GM04504 (cell line): ENCODE measurements at regions not wholly inside any gene's neighbourhood (a gene's known extent, or its start where the extent isn't known, plus 50 kb on each side); places are given as distances from the start of the nearest gene placed in this dataset.
A peak's percentile ranks its signal among the peaks of the same experiment; 100 is the strongest.

Source experiments
- DNase-seq: peaks from one replicate; pipeline ENCODE4 v3.0.0-alpha.2; 2012; ENCODE audit warnings: low read depth

DNA sequence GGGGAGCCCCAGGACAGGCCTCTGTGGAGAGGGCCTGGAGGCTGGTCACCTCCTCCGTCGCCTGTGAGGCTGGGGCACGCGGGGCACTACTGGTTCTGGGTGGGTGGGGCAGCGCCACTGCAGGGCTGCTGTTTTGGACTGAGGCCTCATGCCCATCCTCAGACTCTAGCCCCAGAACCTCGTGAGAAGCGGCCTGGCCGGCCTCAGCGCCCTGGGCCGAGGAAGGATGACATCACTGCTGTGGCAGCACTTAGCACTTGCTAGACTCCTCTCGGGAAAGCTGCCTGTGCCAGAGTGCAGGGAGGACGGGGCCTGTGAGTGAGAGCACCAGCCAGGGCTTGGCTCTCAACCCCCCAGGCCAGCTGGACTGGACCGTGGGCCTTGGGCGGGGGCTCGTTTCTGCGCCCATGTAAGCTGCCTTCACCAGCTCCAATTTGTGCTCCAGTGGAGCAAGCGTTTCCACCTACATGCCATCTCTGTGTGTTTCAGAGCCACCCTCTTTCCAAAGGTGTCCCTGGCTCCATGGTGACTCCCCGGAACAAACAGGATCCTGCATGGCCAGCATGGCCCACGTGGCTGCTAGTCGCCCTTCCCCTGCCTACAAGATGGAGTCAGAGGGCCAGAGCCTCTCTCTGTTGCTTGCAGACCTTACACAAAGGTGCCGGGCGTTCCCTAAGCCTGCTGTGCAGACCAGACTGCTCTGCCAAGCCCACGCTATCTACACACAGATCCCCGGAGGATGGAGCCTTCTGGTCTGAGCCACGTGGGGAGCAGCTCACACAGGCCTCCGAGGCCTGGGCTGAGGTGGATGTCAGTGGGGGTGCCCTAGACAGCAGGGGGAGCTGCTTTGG is 102.9 kb downstream of the CTTN start:
- no peak for DNase-seq

DNA sequence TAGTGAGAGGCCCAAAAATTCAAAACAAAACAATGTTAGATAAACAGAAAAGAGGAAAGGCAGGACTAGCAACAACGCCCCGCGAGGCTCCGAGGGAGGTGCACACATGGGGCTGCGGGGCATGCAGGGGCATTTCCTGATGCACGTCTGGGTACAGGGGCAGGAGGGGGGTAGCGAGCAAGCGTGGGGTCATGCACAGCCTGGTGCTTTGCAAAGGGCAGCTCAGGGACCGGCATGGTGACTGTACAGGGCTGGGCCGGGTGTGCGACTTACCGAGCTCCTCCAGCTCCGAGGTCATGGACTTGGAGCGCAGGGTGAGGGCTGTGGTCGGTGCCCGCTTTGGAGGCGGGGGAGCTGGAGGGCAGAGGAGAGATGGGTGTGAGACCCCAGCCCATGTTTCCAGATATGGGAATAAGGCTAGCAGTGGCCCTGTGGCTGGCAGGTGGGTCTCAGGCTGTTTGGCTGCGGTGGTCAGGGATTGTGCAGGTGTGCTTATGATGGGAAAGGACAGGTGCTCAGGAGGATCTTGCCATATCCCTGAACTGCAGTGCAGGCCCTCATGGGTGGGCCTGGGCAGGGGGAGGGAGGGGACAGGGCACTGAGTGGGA is 103.7 kb downstream of the CTTN start:
- no peak for DNase-seq

DNA sequence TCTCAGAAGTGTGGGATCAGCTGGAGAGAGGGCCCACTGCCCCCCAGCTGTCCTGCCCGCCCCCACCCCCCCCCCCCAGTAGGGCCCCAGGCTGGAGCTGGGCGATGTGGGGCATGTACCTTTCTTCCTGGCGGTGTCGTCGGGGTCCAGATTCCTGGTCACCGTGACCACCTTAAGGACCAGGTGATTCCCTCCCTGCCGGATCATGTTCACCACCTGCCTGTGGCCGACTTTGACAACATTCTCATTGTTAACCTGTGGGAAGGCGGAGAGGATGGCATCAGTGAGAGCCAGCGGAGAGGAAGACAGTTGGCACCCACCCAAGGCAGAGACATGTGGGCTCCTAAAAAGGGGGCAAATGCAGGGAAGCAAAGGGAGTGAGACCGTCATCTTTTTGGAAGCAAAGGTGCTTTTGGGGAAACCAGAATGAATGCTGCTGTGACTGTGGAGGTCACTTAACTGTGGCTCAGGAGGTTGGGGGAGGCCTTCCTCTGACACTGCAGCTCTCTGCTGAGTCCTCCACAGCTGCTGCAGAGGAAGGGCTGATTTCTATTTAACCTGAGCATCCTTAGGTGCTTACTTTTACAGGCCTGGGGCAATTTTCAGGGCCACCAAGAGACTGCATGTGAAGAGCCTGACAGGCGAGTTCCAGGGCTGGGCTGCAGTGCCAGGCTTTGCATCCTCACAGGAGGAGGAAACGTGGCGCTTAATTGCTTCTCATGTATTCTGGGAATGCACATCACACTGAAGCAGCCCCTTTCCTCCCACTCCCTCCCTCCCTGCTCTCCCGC is 104.5 kb downstream of the CTTN start:
- DNase-seq: no peak

DNA sequence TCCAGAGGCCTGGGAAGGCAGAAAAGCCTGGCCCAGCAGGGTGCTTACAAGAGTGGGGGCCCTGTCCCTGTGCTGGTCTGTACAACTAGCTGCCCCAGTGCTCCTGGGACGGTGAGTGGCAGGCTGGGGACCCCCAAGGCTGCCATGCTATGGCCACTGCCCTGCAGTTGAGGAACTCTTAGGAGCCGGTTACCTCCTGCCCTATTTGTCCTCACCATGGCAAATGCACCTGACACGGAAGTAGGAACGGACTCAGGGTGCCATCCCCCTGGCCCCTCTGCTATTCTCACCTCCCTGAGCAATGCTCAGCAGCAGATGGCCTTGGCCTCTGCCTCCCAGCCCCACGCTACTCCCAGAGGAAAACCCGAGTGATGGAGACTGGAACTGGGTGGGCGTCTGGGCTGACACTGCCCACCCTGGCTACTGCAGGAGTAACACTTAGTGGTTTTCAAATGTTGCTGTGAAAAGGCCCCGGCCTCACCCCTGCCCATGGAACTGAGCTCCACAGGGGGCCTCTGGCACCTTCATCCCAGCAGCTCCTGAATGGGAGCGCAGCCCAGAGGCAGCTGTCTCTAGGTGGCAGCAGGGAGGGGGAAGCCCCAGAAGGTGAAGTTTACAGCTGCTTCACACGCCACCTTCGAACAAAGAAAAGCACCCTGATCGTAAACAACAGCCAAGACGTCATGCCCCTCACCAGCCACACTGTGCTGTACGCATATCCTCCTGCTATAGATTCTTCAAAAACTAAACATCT is 105.3 kb downstream of the CTTN start:
- no peak for DNase-seq

DNA sequence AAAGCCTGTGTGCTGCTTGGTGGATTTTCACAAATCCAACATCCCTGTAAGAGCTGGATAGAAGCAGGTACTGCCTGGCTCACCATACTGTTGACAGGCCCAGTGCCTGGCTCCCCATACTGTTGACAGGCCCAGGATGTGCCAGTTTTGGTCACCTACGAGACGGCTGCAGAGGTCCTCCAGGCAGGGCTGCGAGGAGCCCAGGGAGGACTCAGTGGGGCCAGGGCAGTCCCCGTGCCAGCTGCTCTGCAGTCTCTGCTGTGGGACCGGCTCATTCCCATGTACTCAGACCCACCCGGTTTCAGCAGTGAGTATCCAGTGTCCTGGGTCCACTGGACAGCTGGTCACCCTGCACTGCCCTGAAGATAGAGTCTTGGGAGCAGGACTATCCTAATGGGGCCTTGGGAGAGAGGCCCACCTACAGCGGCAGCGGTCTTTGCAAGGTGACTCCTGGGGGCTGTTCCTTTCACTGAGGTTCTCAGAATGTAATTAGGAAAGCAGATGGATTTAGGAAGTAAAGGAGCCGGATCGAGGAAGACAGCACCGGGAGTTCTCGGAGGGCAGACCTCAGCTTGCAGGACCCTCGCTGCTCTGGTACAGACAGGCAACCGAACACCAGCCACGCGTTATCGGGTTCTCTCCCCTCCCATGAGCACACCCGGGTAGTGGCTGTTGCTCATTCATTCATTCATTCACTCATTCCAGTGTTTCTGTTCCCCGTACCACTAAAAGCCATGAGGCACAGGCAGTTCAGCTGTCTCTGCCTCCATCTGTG is 106.1 kb downstream of the CTTN start:
- no peak for DNase-seq

DNA sequence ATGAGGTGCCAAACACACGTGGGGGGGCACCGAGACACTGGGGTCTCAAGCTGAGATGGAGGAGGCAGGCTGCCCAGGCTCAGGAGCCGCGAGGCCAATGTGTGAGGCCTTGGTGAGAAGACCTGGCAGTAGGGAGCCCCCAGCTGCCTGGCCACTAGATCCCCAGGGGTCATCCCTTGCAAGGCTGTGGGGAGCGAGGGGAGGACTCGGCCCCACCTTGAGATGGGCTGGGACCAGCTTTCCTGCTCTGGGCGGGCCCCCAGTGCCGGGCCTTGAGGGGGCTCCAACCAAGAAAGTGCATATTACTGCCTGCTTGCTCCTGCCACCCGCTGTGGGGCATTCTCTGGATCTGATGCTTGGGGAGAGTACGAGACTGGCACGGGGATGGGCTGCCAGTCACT is 107.0 kb downstream of the CTTN start:
- DNase-seq: no peak

DNA sequence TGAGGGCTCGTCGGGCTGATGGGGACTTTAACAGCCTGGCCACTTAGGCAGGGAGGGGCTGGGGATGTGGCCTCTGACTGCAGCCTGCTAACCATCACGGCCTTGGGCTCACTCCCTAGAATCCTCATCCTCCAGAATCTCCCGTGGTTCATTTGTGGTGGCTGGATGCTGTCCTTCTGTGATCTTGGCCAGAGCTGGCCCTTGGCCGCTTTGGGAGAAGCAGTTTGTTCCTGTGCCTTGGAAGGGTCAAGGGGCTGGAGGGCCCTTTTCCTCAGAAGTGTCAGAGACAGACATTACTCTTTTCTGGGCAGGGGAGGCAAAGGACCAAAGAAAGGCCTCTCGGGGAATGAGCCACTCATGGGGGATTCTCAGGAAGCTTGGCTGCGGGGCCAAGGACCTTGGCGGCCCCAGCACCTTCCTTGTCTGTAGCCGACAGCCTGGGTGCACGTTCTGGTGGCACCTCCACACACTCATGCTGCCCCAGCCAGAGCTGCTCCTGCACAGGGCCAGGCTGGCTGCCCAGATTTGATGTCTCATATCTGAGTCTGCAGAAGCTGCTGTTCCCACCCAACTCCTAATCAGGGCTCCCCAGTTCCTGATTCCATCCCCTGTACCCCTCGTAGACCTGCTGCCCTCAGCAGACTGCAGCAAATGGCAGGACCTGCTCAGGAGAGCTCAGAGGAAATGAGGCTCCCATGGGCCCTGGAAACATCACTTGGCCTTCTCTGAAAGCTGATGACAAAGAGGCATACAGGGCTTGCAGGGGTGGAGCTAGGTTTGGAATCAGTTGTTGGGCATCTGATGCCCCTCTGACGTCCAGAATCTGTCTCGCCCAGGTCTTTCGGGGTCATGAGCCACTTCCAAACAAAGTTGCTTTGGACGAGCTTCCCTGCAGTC is 107.7 kb downstream of the CTTN start:
- DNase-seq: no peak

DNA sequence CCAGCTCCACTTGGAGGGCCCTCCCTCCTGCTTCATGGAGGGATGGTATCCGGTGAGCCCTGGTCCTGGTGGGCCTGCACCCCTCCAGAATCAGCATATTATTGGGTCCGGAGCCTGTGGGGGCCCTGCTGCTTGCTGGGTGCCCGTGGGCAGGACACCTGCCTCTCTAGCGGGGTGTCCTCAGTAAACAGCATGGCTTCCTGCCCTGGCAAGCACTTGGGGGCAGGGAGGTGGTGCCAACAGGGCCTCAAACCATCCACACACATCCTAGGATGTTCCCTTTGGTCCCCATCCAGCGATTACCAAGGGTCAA is 108.3 kb downstream of the CTTN start:
- DNase-seq: no peak

DNA sequence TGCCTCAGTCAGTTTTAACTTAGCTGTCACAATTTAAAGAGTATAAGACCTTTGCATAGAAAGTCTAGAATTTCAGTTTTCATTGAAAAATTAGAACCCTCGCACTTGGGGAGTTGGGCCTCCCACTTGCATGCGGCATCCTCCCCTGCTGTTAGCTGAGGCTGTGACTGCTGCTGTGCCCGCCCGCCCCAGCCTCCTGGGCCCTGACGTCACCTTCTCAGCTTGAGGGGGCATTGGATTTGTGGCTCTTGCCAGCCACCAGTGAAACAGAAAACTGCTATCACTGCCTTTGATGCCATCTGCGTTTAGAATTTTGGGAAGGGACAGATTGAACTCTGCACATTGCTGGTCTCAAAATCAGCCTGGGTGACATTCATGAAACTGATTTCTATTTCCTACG is 108.7 kb downstream of the CTTN start:
- DNase-seq: no peak

DNA sequence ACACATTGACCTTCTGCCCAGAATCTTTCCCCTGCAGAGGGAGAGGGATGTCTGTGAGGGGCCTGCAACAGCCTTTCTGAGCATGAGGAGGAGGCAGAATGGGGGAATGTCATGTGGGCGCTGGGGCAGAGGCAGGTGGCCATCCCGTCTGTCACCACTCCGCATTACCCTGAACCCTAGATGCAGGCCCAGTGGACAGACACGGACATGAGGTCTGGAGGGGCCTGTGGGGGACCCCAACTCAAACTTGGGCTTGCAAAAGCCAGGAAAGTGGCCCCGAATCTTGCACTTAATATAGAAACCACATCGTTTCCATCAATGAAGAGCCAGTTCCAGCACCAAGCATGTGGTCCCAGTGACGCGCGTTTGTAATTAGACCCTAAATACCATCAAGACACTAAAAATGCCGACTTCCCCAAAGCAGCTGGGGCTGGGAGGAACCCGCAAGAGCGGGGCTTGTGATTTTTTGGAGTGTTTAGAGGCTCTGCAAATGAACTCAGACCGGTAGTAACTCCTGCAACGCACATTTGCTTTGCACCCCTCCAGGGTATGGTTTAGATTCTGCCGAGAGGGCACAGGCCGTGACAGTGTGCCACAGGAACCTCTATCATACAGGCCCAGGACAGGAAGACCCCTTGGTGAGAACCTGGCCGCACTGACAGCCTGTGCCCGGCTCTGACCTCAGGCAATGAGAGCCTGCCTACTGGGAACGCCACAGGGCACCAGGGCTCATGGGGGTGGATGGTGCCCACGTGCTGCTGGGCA is 109.3 kb downstream of the CTTN start:
- DNase-seq: no peak

DNA sequence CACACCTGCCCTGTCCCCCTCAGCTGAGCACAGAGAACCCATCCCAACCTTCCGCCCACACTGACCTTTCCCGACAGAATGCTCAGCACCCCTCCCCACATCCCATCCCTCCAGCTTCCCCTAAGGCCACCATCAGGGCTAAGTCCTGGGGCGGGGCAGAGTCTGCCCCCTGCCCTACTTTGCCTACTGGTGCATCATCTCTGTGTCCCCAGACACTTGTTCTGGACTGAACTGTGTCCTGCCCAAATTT is 109.8 kb downstream of the CTTN start:
- DNase-seq: no peak

DNA sequence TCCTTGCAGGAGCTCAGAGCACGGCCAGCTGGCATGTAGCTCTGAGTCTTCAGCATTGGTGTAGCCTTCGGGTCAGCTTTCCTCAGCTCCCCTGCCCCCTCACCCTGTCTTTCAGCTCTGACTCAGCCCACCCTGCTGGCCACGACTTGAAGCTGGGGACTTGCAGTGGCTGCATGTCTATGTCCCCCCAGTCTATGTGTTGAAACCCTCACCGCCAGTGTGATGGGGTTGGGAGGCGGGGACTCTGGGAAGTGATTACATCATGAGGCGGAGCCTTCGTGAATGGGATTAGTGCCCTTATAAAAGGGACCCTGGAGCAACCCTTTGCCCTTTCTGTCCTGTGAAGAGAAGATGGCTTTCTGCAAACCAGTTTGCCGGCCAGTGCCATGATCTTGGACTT is 111.1 kb downstream of the CTTN start:
- DNase-seq: no peak

DNA sequence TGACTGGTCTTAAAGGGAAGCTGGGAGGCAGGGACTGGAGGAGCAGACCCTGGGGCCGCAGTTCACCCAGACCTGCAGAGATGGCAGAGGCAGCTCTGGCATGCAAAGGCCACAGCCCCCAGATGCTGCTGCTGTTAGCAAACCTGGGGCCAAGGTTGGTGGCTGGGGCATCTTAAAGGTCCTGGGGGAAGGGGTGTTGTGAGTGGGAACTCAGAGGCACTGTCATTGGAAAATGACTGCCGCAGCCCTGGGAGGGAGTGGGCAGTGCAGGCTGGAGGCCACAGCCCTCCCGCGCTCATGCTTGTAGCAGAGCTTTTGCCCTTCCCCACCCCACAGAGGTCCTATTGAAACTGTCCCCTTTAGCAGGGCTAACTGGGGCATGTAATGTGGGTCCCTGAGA is 111.8 kb downstream of the CTTN start:
- no peak for DNase-seq

DNA sequence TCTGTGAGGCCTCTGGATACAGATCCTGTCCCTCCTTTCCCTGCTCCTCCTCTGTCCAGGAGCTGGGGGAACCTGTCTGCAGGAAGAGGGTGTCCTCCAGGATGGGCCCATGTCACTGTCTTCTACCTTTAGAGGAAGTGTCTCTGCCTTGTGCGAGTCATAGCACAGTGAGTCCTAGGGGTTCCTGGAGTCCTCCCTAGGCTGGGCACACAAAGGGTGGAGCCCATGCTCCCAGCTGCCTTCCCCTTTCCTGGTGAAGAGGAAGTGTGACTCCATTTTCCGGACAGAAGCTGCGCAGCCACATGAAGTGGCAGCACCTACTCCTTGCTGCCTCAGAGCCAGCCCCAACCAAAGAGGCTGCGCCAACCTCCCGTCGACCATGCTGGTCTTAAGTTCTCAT is 112.2 kb downstream of the CTTN start:
- no peak for DNase-seq

DNA sequence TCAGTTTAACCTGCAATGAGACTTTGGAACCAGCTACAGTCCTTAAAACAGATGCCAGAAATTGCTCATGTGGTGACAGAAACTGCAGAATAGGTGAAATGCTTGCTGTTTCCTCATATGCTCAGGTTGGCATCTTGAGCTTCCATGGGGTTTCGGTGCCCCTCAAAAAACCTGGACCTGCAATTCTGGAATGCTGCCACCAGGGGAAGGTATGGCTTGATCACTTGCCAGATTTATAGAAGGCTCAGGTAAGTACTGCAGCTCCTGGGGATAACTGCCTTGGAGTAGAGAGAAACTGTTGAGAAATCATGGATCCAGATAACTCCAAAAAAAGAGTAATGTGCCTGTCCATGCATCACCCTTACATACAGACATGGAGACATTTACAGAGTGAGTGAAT is 113.0 kb downstream of the CTTN start:
- no peak for DNase-seq

DNA sequence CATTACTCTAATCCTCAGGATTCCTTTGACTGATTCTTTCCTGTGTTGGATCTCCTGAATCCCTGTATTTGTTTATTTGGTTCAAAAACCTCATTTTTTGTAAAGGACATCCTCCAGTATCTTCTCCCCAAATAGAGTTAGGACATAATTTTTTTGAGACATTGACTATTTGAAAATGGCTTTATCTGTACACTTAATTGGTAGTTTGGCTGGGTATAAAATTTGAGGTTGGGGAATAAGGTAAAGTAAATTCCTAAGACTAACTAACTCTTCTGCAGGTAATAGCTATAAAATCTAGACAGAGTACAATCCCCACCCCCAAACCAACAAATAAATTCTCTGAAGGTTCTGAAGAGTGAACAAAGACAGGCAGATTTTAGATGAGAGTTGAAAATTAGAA is 114.4 kb downstream of the CTTN start:
- no peak for DNase-seq

DNA sequence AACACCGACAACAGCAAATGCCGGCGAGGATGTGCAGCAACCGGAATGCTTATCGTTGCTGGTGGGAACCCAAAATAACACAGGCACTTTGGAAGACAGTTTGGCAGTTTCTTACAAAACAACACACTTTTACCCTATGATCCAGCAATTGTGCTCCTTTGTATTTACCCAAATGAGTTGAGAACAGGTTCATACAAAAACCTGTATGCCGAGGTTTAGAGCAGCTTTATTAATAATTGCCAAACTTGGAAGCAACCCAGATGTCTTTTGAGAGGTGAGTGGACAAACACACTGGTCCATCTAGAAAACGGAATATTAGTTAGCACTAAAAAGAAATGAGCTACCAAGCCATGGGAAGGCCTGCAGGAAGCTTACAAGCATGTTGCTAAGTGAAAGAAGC is 118.9 kb downstream of the CTTN start:
- no peak for DNase-seq

DNA sequence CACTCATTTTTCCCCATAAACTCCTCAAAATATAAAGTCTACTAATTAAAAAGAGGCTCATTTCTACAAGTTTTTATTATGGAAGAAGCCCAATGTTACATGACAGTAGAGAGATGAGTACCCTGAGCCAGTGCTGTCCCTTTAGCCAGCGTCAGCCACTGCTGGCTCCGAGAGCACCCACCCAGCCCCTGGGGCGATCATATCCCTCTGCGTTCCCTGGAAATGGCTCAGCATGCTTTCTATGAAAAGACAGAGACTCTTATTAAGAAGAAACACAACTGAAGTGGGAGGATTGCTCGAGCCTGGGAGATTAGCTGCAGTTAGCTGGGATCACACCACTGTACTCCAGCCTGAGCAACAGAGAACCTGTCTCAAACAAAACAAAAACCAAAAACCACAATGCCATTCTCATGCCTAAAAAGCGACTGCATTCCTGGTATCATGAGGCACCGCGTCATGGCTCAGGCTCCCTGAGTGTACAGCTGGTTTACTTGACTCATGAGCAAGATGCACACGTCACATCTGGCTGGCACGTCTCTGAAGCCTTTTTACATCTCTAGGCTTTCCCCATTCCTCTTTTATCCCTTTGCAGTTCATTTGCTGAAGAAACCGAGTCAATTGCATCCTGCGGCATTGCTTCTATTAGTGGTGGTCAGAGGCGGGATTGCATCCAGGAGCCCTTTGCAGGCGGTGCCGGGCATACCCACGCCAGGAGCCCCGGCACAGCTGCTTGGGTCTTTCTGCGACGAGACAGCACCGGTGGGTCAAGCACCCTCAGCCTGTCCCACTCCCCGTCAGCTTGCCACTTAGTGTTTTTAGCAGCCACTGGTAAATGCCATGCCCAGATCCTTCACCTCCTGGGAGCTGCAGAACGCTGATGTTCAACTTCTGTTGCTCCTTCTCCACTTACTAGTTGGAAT is 119.9 kb downstream of the CTTN start:
- DNase-seq: peak; percentile 27

DNA sequence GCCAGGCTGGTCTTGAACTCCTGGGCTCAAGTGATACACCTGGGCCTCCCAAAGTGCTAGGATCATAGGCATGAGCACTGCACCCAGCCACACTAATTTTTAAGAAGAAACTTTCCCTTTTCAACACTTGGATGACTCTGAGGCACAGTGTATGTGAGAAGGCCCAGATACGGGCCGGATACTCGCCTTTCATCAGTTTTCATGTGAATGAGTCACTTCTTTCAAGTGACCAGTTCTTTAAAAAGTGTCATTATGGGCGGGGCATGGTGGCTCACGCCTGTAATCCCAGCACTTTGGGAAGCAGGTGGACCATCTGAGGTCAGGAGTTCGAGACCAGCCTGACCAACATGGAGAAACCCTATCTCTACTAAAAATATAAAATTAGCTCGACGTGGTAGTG is 120.8 kb downstream of the CTTN start:
- DNase-seq: no peak
